ENCODE measurements at regions not wholly inside any gene's neighbourhood (a gene's known extent, or its start where the extent isn't known, plus 50 kb on each side); places are given as distances from the start of the nearest gene placed in this dataset.

- TF ChIP-seq CTCF (IDR thresholded peaks at IDR 0.05; ENCODE audit: partially characterized antibody, unreplicated experiment) = no peak
- H3K27ac Mint-ChIP-seq (ENCODE audit: unreplicated experiment) = no peak overlapping the region
- no peaks in the 10 kb centered on the region for H3K36me3 Mint-ChIP-seq (ENCODE audit: unreplicated experiment)
- DNase-seq = no peak
- no peak overlapping the region for H3K4me3 Mint-ChIP-seq (ENCODE audit: unreplicated experiment)
- no peaks in the 10 kb centered on the region for H3K27me3 Mint-ChIP-seq (ENCODE audit: unreplicated experiment)
- peaks cover 2% of the 10 kb centered on the region for H3K9me3 Mint-ChIP-seq (ENCODE audit: unreplicated experiment)
- peaks cover 3% of the 10 kb centered on the region for H3K4me1 Mint-ChIP-seq (ENCODE audit: low read depth, unreplicated experiment)
These were observed 666.7 kb upstream of the SGO1 start for GRCh38 chr3:20852712-20853111.

- no peaks in the 10 kb centered on the region for H3K36me3 Mint-ChIP-seq (ENCODE audit: unreplicated experiment)
- no peak overlapping the region for H3K4me3 Mint-ChIP-seq (ENCODE audit: unreplicated experiment)
- H3K4me1 Mint-ChIP-seq (ENCODE audit: low read depth, unreplicated experiment) = peaks cover 9% of the 10 kb centered on the region
- no peak for DNase-seq
- H3K27me3 Mint-ChIP-seq (ENCODE audit: unreplicated experiment) = no peaks in the 10 kb centered on the region
- H3K9me3 Mint-ChIP-seq (ENCODE audit: unreplicated experiment) = peaks cover 2% of the 10 kb centered on the region
- no peak overlapping the region for H3K27ac Mint-ChIP-seq (ENCODE audit: unreplicated experiment)
- no peak for TF ChIP-seq CTCF (IDR thresholded peaks at IDR 0.05; ENCODE audit: partially characterized antibody, unreplicated experiment)
These were observed 664.0 kb upstream of the SGO1 start for GRCh38 chr3:20849975-20850374.

DNA sequence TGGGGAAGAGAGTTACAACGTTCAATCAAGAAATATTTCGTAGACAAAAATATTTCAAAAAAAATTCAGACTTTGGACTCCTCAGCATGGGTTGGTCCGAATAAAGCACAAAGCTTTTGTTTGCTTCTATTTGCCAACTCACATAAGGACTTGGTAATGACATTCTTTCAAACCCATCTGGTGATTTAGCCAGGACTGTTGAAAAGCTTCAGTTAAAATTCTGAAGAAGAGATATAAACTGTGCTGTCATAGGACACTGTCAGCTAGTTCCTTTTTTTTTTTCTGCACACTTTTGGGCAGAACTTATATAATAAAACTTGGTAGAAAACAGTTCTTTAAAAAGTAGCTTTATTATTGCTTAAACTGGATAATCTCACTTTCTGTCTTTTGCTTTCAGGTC lies 660.8 kb upstream of the SGO1 start:
- no peak overlapping the region for H3K4me3 Mint-ChIP-seq (ENCODE audit: unreplicated experiment)
- H3K9me3 Mint-ChIP-seq (ENCODE audit: unreplicated experiment) = peaks cover 4% of the 10 kb centered on the region
- H3K36me3 Mint-ChIP-seq (ENCODE audit: unreplicated experiment) = no peaks in the 10 kb centered on the region
- peaks cover 10% of the 10 kb centered on the region for H3K4me1 Mint-ChIP-seq (ENCODE audit: low read depth, unreplicated experiment)
- no peak for DNase-seq
- H3K27ac Mint-ChIP-seq (ENCODE audit: unreplicated experiment) = no peak overlapping the region
- TF ChIP-seq CTCF (IDR thresholded peaks at IDR 0.05; ENCODE audit: partially characterized antibody, unreplicated experiment) = no peak
- no peaks in the 10 kb centered on the region for H3K27me3 Mint-ChIP-seq (ENCODE audit: unreplicated experiment)

- Mint-ChIP-seq H3K27me3 (ENCODE audit: unreplicated experiment) (no peaks in the 10 kb centered on the region), H3K27ac (ENCODE audit: unreplicated experiment) (peak overlapping the region; percentile 65), H3K4me3 (ENCODE audit: unreplicated experiment) (no peak overlapping the region), H3K9me3 (ENCODE audit: unreplicated experiment) (peaks cover 4% of the 10 kb centered on the region), H3K36me3 (ENCODE audit: unreplicated experiment) (no peaks in the 10 kb centered on the region), H3K4me1 (ENCODE audit: low read depth, unreplicated experiment) (peaks cover 10% of the 10 kb centered on the region)
- no peak for TF ChIP-seq CTCF (IDR thresholded peaks at IDR 0.05; ENCODE audit: partially characterized antibody, unreplicated experiment)
- no peak for DNase-seq
These were observed 660.1 kb upstream of the SGO1 start for GRCh38 chr3:20846066-20846465.

GRCh38 chr3:20844851-20845250 lies 658.8 kb upstream of the SGO1 start:
- Mint-ChIP-seq H3K4me1 (ENCODE audit: low read depth, unreplicated experiment) (peaks cover 8% of the 10 kb centered on the region), H3K27me3 (ENCODE audit: unreplicated experiment) (no peaks in the 10 kb centered on the region), H3K4me3 (ENCODE audit: unreplicated experiment) (no peak overlapping the region), H3K36me3 (ENCODE audit: unreplicated experiment) (no peaks in the 10 kb centered on the region), H3K27ac (ENCODE audit: unreplicated experiment) (no peak overlapping the region), H3K9me3 (ENCODE audit: unreplicated experiment) (peaks cover 4% of the 10 kb centered on the region)
- no peak for DNase-seq
- no peak for TF ChIP-seq CTCF (IDR thresholded peaks at IDR 0.05; ENCODE audit: partially characterized antibody, unreplicated experiment)

Measured in glutamatergic neuron (in vitro differentiated cells).